ENCODE measurements at regions not wholly inside any gene's neighbourhood (a gene's known extent, or its start where the extent isn't known, plus 50 kb on each side); places are given as distances from the start of the nearest gene placed in this dataset.
"Not testable (repeated sequence)": the region's sequence is repeated elsewhere in the genome, so short reads cannot be mapped to it uniquely, and the experiment has no call there.

GRCh38 chr12:17352164-17352563, 737.8 kb downstream of the RERGL start:
- no peak for DNase-seq

GRCh38 chr12:17348311-17348710, 741.7 kb downstream of the RERGL start:
- no peak for DNase-seq

GRCh38 chr12:17344649-17345048, 738.7 kb upstream of the LMO3 start:
- DNase-seq = peak; percentile 54

- DNase-seq = no peak
These were observed 736.5 kb upstream of the LMO3 start for GRCh38 chr12:17342381-17342961.

GRCh38 chr12:17335487-17335886, 729.5 kb upstream of the LMO3 start:
- no peak for DNase-seq

- no peak for DNase-seq
These were observed 728.8 kb upstream of the LMO3 start for GRCh38 chr12:17334784-17335183.

- no peak for DNase-seq
These were observed 727.3 kb upstream of the LMO3 start for GRCh38 chr12:17333287-17333686.

- no peak for DNase-seq
These were observed 720.7 kb upstream of the LMO3 start for GRCh38 chr12:17326649-17327048.

- DNase-seq = no peak
These were observed 716.1 kb upstream of the LMO3 start for GRCh38 chr12:17322090-17322489.

- no peak for DNase-seq
These were observed 698.8 kb upstream of the LMO3 start for GRCh38 chr12:17304503-17305347.

GRCh38 chr12:17302001-17302400, 696.0 kb upstream of the LMO3 start:
- DNase-seq = no peak

GRCh38 chr12:17301544-17301943, 695.6 kb upstream of the LMO3 start:
- peak; percentile 42 for DNase-seq

GRCh38 chr12:17296882-17297281, 690.9 kb upstream of the LMO3 start:
- no peak for DNase-seq

- DNase-seq = no peak
These were observed 680.9 kb upstream of the LMO3 start for GRCh38 chr12:17286874-17287273.

GRCh38 chr12:17284873-17285272, 678.9 kb upstream of the LMO3 start:
- no peak for DNase-seq

- DNase-seq = no peak
These were observed 677.6 kb upstream of the LMO3 start for GRCh38 chr12:17283563-17283962.

- not testable (repeated sequence) for DNase-seq
These were observed 676.2 kb upstream of the LMO3 start for GRCh38 chr12:17282169-17282568.

- no peak for DNase-seq
These were observed 673.0 kb upstream of the LMO3 start for GRCh38 chr12:17278946-17279345.

GRCh38 chr12:17276196-17276595, 670.2 kb upstream of the LMO3 start:
- no peak for DNase-seq

- DNase-seq = no peak
These were observed 660.9 kb upstream of the LMO3 start for GRCh38 chr12:17266856-17267255.

GRCh38 chr12:17264603-17265002, 658.6 kb upstream of the LMO3 start:
- no peak for DNase-seq

GRCh38 chr12:17239874-17240273, 633.9 kb upstream of the LMO3 start:
- no peak for DNase-seq

- DNase-seq = no peak
These were observed 630.0 kb upstream of the LMO3 start for GRCh38 chr12:17235996-17236395.

GRCh38 chr12:17215759-17216570, 610.0 kb upstream of the LMO3 start:
- no peak for DNase-seq

Data from NCI-H2107 (cell line).